ENCODE measurements at regions not wholly inside any gene's neighbourhood (a gene's known extent, or its start where the extent isn't known, plus 50 kb on each side); places are given as distances from the start of the nearest gene placed in this dataset.

- TF ChIP-seq, protein P1, sequence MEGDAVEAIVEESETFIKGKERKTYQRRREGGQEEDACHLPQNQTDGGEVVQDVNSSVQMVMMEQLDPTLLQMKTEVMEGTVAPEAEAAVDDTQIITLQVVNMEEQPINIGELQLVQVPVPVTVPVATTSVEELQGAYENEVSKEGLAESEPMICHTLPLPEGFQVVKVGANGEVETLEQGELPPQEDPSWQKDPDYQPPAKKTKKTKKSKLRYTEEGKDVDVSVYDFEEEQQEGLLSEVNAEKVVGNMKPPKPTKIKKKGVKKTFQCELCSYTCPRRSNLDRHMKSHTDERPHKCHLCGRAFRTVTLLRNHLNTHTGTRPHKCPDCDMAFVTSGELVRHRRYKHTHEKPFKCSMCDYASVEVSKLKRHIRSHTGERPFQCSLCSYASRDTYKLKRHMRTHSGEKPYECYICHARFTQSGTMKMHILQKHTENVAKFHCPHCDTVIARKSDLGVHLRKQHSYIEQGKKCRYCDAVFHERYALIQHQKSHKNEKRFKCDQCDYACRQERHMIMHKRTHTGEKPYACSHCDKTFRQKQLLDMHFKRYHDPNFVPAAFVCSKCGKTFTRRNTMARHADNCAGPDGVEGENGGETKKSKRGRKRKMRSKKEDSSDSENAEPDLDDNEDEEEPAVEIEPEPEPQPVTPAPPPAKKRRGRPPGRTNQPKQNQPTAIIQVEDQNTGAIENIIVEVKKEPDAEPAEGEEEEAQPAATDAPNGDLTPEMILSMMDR (IDR thresholded peaks at IDR 0.05), result no peak
- TF ChIP-seq POLR2A (IDR thresholded peaks at IDR 0.05), result no peak
Measured at GRCh38 chr11:26198532-26199096, 133.3 kb upstream of the ANO3 start.

All from adrenal gland (tissue), 5 donors.